Astrocyte (in vitro differentiated cells and primary cell): ENCODE measurements at regions not wholly inside any gene's neighbourhood (a gene's known extent, or its start where the extent isn't known, plus 50 kb on each side); places are given as distances from the start of the nearest gene placed in this dataset.

Source experiments
- EZH2 ChIP-seq: IDR thresholded peaks from 2 replicates; pipeline ENCODE4 v1.6.1; 2012; ENCODE audit warnings: mild to moderate bottlenecking, low read length, inconsistent platforms; ENCODE audit not compliant: insufficient read depth
- TF ChIP-seq, protein P1 (sequence below): IDR thresholded peaks from 2 replicates; pipeline ENCODE4 v1.5.1; 2011; ENCODE audit warnings: low read depth, mild to moderate bottlenecking, inconsistent platforms, low read length, moderate library complexity; ENCODE audit not compliant: insufficient read depth

DNA sequence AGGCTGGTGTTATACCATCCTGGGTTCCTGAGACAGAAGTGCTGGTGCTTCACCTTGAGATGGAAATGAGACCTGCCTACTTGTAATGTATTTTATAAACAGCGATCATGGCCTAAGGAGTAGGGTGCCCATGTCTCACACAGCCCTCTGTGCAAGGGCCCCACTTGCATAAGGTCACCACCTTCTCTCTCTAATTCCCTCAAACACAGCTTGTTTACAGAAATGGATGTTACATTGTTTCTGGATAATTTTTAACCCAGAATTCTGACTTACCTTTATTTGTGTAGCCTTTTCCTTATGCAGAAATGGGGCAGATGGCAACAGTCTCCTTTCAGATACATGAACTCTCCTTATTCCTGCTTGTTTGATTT lies 95.1 kb upstream of the UMPS start:
- TF ChIP-seq, protein P1, sequence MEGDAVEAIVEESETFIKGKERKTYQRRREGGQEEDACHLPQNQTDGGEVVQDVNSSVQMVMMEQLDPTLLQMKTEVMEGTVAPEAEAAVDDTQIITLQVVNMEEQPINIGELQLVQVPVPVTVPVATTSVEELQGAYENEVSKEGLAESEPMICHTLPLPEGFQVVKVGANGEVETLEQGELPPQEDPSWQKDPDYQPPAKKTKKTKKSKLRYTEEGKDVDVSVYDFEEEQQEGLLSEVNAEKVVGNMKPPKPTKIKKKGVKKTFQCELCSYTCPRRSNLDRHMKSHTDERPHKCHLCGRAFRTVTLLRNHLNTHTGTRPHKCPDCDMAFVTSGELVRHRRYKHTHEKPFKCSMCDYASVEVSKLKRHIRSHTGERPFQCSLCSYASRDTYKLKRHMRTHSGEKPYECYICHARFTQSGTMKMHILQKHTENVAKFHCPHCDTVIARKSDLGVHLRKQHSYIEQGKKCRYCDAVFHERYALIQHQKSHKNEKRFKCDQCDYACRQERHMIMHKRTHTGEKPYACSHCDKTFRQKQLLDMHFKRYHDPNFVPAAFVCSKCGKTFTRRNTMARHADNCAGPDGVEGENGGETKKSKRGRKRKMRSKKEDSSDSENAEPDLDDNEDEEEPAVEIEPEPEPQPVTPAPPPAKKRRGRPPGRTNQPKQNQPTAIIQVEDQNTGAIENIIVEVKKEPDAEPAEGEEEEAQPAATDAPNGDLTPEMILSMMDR: no peak
- TF ChIP-seq EZH2: no peak
